ENCODE measurements at regions not wholly inside any gene's neighbourhood (a gene's known extent, or its start where the extent isn't known, plus 50 kb on each side); places are given as distances from the start of the nearest gene placed in this dataset.

DNA sequence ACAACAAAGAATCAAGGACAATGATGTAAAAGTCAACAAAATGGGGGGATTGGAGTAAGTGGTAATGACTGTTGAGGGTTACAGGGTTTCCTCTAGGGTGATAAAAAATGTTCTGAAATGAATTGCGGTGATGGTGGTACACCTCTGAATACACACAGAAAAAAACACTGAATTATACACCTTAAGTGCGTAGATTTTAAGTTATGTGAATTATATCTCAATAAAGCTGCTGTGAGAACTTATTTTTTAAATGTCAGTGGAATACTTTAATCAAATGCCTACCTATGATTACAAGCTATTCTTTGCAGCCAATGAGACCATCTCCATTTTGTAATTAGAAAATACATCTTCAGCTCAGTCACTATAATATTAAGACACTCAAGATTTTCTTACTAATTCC, 53.5 kb downstream of the ZNF608 start:
- no peak for DNase-seq

- DNase-seq: no peak
These were observed 54.1 kb downstream of the ZNF608 start for GRCh38 chr5:124692324-124692723.

- no peak for DNase-seq
These were observed 56.8 kb downstream of the ZNF608 start for GRCh38 chr5:124689653-124690052.

- DNase-seq: no peak
These were observed 60.0 kb downstream of the ZNF608 start for GRCh38 chr5:124686239-124687004.

DNA sequence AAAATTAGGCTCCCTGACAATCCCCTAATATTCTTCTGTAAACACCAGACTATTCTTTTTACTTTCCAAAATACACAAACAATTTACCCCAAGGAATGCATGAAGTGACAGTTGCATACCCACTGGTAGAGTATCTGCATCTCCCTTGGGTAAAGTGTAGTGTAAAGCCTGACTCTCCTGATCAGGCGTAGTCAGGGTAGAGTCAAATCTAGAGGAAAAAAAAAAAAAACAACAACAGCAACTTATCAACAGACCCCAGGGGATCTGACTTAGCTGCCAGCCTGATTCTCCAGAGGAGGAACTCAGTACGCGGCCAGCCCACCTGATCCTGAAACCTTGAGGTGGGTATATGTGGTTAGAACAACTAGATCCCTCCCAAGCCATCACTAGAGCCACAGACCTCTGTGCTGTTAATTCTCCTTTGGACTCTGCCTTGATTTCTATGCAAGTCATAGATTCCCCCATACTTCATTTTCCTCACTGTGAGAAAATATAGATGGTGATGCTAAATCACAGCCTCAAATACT, 61.0 kb downstream of the ZNF608 start:
- no peak for DNase-seq

GRCh38 chr5:124683917-124684555, 62.4 kb downstream of the ZNF608 start:
- DNase-seq: no peak

DNA sequence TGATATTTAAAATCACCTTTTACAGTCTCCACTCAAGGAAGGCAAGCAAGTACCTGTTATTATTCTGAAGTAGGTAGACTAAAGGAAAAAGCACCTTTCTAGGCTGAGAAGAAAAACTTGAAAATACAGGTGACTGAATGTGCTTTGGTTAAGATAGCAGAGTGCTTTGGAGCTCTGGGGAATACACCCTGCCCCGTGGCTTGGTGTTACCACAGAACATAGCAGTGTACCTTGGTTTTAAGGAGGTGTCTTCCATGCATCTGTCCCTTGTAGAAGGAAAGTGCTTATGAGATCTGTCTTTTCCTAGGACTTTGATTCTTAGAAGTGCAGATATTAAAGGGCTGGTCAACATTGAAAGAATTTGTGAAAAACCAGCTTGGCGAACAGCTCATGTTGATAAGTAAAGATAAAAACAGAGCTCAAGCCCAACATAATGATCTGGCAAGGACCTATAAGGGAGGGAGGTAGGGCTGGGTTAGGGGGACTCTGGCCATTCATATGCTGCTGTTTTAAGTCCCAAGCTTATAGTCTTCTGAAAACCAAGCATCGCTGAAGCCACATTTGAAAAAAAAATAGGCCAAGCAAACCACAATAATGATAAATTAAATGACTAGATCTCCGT, 66.8 kb downstream of the ZNF608 start:
- no peak for DNase-seq

- DNase-seq: no peak
These were observed 67.4 kb downstream of the ZNF608 start for GRCh38 chr5:124678922-124679519.

GRCh38 chr5:124678468-124678867, 68.0 kb downstream of the ZNF608 start:
- DNase-seq: no peak

- no peak for DNase-seq
These were observed 68.8 kb downstream of the ZNF608 start for GRCh38 chr5:124677374-124678351.

- no peak for DNase-seq
These were observed 70.2 kb downstream of the ZNF608 start for GRCh38 chr5:124675931-124676846.

DNA sequence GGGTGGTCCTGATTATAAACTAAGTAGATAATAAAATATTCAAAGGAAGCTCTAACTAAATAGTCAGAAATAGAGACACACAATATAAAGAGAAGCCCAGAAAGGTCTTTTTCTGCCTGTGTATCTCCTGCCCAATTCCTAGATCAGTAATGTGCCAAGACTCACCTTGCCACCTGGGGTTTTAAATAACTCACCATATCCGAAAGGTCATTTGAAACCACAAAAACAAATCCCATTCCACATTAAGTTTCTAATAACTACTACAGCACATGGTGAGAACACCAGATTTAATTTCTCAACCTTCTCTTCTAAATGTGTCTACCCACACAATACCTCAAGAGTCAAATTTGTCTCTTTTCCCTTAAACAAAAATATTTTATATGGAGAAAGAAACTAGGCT, 75.2 kb downstream of the ZNF608 start:
- DNase-seq: no peak

GRCh38 chr5:124670722-124671184, 75.7 kb downstream of the ZNF608 start:
- no peak for DNase-seq

DNA sequence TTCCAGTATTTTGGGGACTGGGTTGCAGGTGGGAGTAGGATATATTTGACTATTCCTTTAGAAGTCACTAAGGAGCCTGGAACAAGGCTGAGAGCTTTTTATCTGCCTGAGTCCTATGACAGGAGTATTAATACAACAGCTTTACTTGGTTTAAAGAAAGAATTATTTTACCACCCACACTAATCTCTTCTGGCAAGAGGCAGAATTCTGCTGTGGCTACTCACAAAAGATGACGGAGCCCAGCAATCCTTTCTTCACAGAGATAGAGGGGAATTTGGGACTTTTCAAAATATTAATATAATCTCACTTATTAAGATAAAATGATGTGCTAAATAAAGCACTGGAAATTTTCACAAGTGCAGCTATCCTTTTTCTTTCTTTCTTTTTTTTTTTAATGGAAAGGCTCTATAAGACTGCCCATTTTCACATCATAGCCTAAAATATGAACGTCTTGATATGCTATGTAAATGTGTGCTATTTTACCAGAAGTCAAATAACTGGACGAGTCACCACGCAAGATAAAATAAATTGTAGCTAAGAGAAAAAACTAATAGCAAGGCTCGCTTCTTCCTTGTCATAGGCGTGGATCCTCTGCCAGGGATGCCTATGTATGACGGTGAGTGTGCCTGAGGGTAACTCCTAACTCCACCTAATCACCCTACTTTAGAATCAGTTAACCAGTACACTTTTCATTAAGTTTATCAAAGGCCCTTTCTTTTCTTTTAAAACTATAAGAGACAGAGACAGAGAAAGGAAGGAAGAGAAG, 76.3 kb downstream of the ZNF608 start:
- DNase-seq: no peak

- no peak for DNase-seq
These were observed 77.2 kb downstream of the ZNF608 start for GRCh38 chr5:124669300-124669648.

DNA sequence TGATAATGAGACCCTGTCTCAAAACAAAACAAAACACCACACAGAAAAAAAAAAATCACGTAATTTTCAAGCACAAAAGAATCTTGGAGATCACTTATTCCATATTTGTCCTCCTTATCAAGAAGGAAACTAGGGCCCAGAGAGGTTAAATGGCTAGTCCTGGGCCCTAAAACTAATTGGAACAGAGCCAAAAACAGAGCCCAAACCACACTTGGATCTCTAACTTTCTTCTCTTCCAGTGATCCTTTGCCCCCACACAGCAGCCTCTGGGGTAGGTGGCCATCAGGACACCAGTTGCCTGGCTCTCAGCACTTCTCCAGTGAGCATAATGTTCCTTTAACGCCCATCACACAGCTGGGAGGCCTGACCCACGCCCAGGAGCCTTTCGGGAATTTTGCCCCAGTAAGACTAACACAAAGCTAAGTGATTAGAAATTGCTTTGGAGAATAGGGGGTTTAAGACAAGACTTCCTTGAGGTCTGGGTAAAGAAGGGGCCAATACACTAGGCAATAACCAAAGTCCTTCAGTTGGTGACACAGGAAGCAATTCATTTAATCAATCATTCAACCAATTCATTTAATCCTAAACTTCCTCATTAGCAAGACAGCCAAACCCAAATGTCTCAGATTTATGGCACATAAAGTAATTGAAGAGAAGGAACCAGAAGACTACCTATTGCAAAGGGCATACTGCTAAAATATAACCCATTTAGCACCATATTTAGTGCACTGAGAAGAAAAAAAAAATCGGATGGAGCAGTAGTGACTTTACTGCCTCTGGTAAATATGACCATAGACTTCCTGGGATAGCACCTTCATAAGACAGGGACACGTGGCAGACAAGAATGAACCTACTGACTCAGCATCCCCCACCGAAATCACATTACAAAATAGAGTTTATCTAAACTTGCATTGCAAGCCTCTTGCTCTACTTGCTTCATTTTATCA, 77.8 kb downstream of the ZNF608 start:
- no peak for DNase-seq

GRCh38 chr5:124665625-124666024, 80.8 kb downstream of the ZNF608 start:
- no peak for DNase-seq

GRCh38 chr5:124665035-124665434, 81.4 kb downstream of the ZNF608 start:
- DNase-seq: no peak

DNA sequence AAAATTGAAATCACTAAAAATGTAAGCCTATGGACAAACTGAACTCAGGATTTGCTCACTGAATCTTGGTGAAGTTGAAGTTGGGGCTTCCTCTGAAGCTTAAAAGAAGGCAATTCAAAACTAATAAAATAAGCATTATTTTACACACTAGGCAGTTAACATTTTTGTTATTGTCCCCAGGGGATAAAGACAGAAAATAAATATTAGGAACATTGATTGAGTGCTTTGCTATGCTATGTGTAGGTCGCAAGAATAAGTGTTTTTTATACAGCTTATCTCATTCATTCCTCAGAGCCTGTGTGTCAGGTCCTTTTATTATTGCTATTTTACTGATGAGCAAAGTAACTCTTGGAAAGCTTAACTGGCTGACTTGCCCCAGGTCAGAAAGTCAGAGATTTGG, 82.2 kb downstream of the ZNF608 start:
- no peak for DNase-seq
